ENCODE measurements at regions not wholly inside any gene's neighbourhood (a gene's known extent, or its start where the extent isn't known, plus 50 kb on each side); places are given as distances from the start of the nearest gene placed in this dataset.
"Not testable (repeated sequence)": the region's sequence is repeated elsewhere in the genome, so short reads cannot be mapped to it uniquely, and the experiment has no call there.

GRCh38 chr13:83086088-83086487, 796.2 kb downstream of the SLITRK1 start:
- no peak for DNase-seq

- no peak for DNase-seq
These were observed 796.9 kb downstream of the SLITRK1 start for GRCh38 chr13:83085186-83085900.

- DNase-seq, result no peak
These were observed 804.8 kb downstream of the SLITRK1 start for GRCh38 chr13:83077499-83077898.

- not testable (repeated sequence) for DNase-seq
These were observed 808.3 kb downstream of the SLITRK1 start for GRCh38 chr13:83073930-83074329.

GRCh38 chr13:83065108-83065507, 817.2 kb downstream of the SLITRK1 start:
- DNase-seq, result no peak

- no peak for DNase-seq
These were observed 825.2 kb downstream of the SLITRK1 start for GRCh38 chr13:83057119-83057518.

- no peak for DNase-seq
These were observed 826.0 kb downstream of the SLITRK1 start for GRCh38 chr13:83056269-83056668.

GRCh38 chr13:83048419-83048818, 833.9 kb downstream of the SLITRK1 start:
- no peak for DNase-seq

- DNase-seq, result no peak
These were observed 857.2 kb downstream of the SLITRK1 start for GRCh38 chr13:83024955-83025594.

- no peak for DNase-seq
These were observed 858.0 kb downstream of the SLITRK1 start for GRCh38 chr13:83024232-83024631.

GRCh38 chr13:83019986-83020385, 862.3 kb downstream of the SLITRK1 start:
- DNase-seq, result no peak

GRCh38 chr13:83009987-83010386, 872.3 kb downstream of the SLITRK1 start:
- no peak for DNase-seq

- no peak for DNase-seq
These were observed 873.9 kb downstream of the SLITRK1 start for GRCh38 chr13:83008212-83008929.

GRCh38 chr13:83007226-83007625, 875.0 kb downstream of the SLITRK1 start:
- DNase-seq, result no peak

- DNase-seq, result no peak
These were observed 879.1 kb downstream of the SLITRK1 start for GRCh38 chr13:83003185-83003584.

GRCh38 chr13:82993417-82993816, 888.9 kb downstream of the SLITRK1 start:
- no peak for DNase-seq

- no peak for DNase-seq
These were observed 905.8 kb downstream of the SLITRK1 start for GRCh38 chr13:82976499-82976898.

GRCh38 chr13:82963226-82964099, 918.8 kb downstream of the SLITRK1 start:
- DNase-seq, result no peak

GRCh38 chr13:82962397-82962796, 919.9 kb downstream of the SLITRK1 start:
- no peak for DNase-seq

GRCh38 chr13:82961757-82962156, 920.5 kb downstream of the SLITRK1 start:
- no peak for DNase-seq

GRCh38 chr13:82952336-82952735, 929.9 kb downstream of the SLITRK1 start:
- DNase-seq, result not testable (repeated sequence)

GRCh38 chr13:82947683-82948082, 934.6 kb downstream of the SLITRK1 start:
- DNase-seq, result no peak

- DNase-seq, result no peak
These were observed 935.1 kb downstream of the SLITRK1 start for GRCh38 chr13:82947191-82947621.

Data from NCI-H2107 (cell line).